Upper lobe of right lung (tissue), 1 donor: ENCODE measurements at regions not wholly inside any gene's neighbourhood (a gene's known extent, or its start where the extent isn't known, plus 50 kb on each side); places are given as distances from the start of the nearest gene placed in this dataset.

Source experiments
- ATAC-seq: fragments of 200-7000 bp; cut with Tn5 transposase; one replicate; pipeline ENCODE4 v1.9.1; 2020; ENCODE audit warnings: mild to moderate bottlenecking, moderate library complexity
- DNase-seq: peaks from one replicate; pipeline ENCODE4 v3.0.0-alpha.2; 2020
- H3K27ac ChIP-seq: fragments of 200-600 bp; one replicate; pipeline ENCODE4 v1.8.0; 2022
- H3K27me3 ChIP-seq: fragments of 200-600 bp; one replicate; pipeline ENCODE4 v1.8.0; 2022; ENCODE audit warnings: mild to moderate bottlenecking
- H3K36me3 ChIP-seq: fragments of 200-600 bp; one replicate; pipeline ENCODE4 v1.8.0; 2022
- H3K4me1 ChIP-seq: fragments of 200-600 bp; one replicate; pipeline ENCODE4 v1.8.0; 2022
- H3K4me3 ChIP-seq: fragments of 200-600 bp; one replicate; pipeline ENCODE4 v1.8.0; 2022; ENCODE audit warnings: mild to moderate bottlenecking
- H3K9me3 ChIP-seq: fragments of 200-600 bp; one replicate; pipeline ENCODE4 v1.8.0; 2022
- intact Hi-C: fragments of 100-400 bp; cut with DNase I; formaldehyde crosslinking; loops from one replicate; pipeline ENCODE4 v1.11.0; 2022
- TF ChIP-seq, protein P1 (sequence below): fragments of 200-600 bp; IDR thresholded peaks from one replicate; pipeline ENCODE4 v1.8.0; 2022; ENCODE audit warnings: antibody characterized with exemption
- donor health status: DM: no; HTN: yes; CAD: no; lungs with severe emphysema.

DNA sequence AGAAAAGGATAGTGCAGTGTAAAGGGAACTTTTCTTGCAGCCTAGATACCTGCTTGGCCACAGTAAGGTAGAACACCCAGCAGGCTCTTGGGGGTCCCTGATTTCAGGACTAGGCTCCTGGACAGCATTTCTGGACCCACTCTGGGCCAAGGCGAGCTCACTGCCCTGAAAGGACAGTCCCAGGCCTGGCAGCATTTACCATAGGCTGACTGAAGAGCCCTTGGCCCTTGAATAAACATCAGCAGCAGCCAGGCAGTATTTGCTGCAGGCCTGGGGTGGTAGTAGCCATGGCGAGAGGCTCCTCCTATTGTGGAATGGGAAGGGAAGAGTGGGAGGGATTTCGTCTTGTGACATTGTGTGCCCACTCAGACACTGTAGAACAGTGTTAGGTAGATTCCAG, 529.2 kb downstream of the TUSC7 start:
- Histone ChIP-seq H3K4me3 (no peak overlapping the region), H3K36me3 (no peaks in the 10 kb centered on the region), H3K27ac (no peak overlapping the region), H3K27me3 (no peaks in the 10 kb centered on the region), H3K9me3 (no peaks in the 10 kb centered on the region), H3K4me1 (no peaks in the 10 kb centered on the region)
- ATAC-seq (peak; percentile 87), DNase-seq (no peak)
- TF ChIP-seq, protein P1, sequence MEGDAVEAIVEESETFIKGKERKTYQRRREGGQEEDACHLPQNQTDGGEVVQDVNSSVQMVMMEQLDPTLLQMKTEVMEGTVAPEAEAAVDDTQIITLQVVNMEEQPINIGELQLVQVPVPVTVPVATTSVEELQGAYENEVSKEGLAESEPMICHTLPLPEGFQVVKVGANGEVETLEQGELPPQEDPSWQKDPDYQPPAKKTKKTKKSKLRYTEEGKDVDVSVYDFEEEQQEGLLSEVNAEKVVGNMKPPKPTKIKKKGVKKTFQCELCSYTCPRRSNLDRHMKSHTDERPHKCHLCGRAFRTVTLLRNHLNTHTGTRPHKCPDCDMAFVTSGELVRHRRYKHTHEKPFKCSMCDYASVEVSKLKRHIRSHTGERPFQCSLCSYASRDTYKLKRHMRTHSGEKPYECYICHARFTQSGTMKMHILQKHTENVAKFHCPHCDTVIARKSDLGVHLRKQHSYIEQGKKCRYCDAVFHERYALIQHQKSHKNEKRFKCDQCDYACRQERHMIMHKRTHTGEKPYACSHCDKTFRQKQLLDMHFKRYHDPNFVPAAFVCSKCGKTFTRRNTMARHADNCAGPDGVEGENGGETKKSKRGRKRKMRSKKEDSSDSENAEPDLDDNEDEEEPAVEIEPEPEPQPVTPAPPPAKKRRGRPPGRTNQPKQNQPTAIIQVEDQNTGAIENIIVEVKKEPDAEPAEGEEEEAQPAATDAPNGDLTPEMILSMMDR, result no peak
- intact Hi-C loops, result no loop called here

DNA sequence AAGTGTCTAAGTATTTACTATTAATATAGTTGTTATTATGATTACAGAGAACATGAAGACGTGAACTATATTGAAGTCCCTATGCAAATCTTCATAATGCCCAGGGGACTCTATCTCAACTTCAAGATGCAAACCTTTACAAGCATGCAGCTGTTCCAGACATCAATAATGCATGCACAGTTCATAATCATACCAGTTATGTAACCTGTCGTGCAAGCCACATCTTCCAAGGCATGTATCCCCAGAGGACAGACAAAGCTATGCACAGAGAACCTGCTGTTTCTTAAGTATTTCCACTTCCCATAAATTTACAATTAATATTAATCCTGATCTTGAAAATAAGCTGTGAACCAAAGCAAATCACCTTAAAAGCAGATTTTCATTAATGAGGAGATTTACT, 534.1 kb downstream of the TUSC7 start:
- no peaks in the 10 kb centered on the region for H3K36me3 ChIP-seq
- H3K27me3 ChIP-seq, result no peaks in the 10 kb centered on the region
- DNase-seq (no peak), ATAC-seq (no peak)
- H3K4me1 ChIP-seq, result no peaks in the 10 kb centered on the region
- TF ChIP-seq, protein P1, result no peak
- intact Hi-C loops, result no loop called here
- H3K9me3 ChIP-seq, result no peaks in the 10 kb centered on the region
- H3K4me3 ChIP-seq, result no peak overlapping the region
- H3K27ac ChIP-seq, result no peak overlapping the region

DNA sequence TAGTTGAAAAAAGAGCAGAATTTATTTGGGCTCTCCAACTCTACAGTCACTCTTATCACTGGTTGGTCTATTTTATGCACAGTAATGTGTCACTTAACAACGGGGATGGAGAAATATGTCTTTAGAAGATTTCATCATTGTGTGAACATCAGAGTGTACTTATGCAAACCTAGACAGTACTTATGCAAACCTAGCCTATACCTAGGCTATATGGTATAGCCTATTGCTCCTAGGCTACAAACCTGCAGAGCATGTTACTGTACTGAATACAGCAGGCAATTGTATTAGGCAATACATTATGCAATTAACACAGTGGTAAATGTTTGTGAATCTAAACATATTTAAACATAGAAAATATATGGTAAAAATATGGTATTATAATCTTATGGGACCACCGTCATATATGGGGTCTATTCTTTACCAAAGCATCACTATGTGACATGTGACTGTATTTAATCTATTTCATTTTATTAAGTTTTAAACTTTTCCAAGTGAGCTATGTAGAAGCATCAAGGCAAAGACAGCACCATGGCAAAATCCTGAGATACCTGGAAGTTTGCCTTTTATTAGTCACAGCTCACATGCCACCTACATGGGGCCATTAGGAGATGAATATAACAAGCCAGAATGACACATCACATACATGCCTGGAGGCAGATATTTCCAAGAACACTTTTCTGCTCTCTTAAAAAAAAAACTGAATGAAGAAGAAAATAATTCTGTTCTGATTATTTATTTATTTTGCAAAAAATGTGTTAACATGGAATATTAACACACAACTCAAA, 537.4 kb downstream of the TUSC7 start:
- intact Hi-C loops, result no loop called here
- TF ChIP-seq, protein P1, result no peak
- H3K36me3 ChIP-seq, result no peaks in the 10 kb centered on the region
- no peaks in the 10 kb centered on the region for H3K27me3 ChIP-seq
- no peaks in the 10 kb centered on the region for H3K9me3 ChIP-seq
- no peak for ATAC-seq
- no peak overlapping the region for H3K27ac ChIP-seq
- DNase-seq, result no peak
- H3K4me3 ChIP-seq, result no peak overlapping the region
- no peaks in the 10 kb centered on the region for H3K4me1 ChIP-seq

DNA sequence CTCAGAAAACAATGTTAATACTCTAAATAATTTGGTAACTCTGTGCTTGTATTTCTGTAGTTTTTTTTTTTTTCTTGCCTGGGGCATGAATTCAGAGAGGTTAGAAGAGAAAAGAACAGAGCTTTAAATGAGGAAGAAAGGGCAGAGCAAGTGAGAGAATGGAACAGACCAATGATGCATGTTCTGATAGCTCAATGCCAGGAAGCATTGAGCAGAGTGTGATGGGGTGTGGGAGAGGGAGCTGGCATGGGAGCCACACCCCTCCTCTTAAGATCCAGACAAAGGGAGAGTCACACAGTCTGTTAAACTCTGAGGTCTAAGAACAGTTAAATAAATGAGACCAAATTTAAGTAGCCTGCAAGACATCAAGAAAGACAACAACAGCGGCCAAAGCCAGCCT, 538.6 kb downstream of the TUSC7 start:
- Histone ChIP-seq H3K27me3 (no peaks in the 10 kb centered on the region), H3K27ac (no peak overlapping the region), H3K9me3 (no peaks in the 10 kb centered on the region), H3K4me3 (no peak overlapping the region), H3K36me3 (no peaks in the 10 kb centered on the region), H3K4me1 (no peaks in the 10 kb centered on the region)
- TF ChIP-seq, protein P1, result no peak
- ATAC-seq, result no peak
- no peak for DNase-seq
- intact Hi-C loops, result no loop called here

DNA sequence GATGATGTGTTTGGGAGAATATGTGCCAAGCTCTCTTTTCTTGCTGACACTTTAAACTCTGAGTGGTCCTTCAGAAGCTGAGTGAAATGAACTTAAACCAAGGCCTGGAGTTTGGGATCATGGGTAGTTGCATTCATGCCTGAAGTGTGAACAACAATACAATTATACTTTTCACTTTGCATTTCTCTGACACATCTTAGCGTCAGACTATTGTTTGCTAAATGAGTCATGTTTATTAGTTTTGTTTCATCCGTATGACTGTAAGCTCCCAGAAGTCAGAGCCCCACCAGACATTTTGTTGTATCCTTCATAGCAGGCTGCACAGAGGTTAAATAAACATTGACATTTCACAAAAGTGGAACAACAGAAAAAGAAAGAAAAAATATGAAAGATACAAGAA, 542.6 kb downstream of the TUSC7 start:
- no peaks in the 10 kb centered on the region for H3K9me3 ChIP-seq
- DNase-seq, result no peak
- no peaks in the 10 kb centered on the region for H3K27me3 ChIP-seq
- no peak overlapping the region for H3K4me3 ChIP-seq
- no peak for ATAC-seq
- intact Hi-C loops, result no loop called here
- TF ChIP-seq, protein P1, result no peak
- no peak overlapping the region for H3K27ac ChIP-seq
- no peaks in the 10 kb centered on the region for H3K36me3 ChIP-seq
- H3K4me1 ChIP-seq, result no peaks in the 10 kb centered on the region

DNA sequence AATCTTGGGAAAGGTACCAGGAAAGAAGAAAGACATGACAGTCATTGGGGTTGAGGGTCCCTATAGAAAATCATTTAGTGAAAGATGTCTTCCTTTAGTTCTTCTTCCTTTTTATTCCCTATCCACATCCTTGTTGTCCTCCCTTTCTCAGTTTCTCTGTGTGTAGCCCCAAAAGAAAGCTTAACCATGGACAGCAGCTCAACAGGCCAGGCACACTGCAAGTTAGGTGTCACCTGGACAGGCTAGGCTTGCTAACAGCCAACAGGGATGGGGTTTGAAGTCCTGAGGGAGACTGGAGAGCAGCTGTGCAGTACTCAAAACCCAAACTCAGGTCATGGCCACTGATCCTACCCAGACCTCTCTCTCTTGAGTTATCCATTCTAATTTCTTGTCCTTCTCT, 543.1 kb downstream of the TUSC7 start:
- TF ChIP-seq, protein P1, result no peak
- Histone ChIP-seq H3K27ac (no peak overlapping the region), H3K9me3 (no peaks in the 10 kb centered on the region), H3K4me1 (no peaks in the 10 kb centered on the region), H3K4me3 (no peak overlapping the region), H3K27me3 (no peaks in the 10 kb centered on the region), H3K36me3 (no peaks in the 10 kb centered on the region)
- no peak for DNase-seq
- intact Hi-C loops, result no loop called here
- no peak for ATAC-seq
